ENCODE measurements at regions not wholly inside any gene's neighbourhood (a gene's known extent, or its start where the extent isn't known, plus 50 kb on each side); places are given as distances from the start of the nearest gene placed in this dataset.

DNA sequence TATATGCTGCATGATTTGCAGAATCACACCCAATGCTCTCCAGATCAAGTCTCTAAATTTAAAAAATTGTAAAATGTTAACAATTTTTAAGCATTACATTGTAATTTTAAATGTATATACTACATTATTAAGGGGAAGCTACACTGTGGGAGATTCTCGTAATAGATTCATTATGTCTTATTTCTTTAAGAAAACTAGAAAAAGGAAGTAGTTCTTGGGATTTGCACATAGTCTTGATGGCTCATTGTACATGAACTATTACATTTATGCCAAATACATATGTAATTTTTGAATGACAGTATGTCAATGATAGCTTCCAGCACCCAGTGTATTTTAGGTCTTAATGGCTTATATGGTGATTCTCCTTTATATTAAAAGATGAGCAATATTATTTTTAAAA lies 250.3 kb downstream of the PTPRC start (continued):
- TF ChIP-seq SNAI2 (CRISPR knock-in tag; IDR thresholded peaks at IDR 0.05) (no peak), ZNF70 (CRISPR knock-in tag; IDR thresholded peaks at IDR 0.05) (no peak), ESRRG (CRISPR knock-in tag; IDR thresholded peaks at IDR 0.05) (no peak), ZNF565 (CRISPR knock-in tag; conservative IDR thresholded peaks at IDR 0.05; ENCODE audit: low read depth) (no peak)
- TF ChIP-seq, protein P1, sequence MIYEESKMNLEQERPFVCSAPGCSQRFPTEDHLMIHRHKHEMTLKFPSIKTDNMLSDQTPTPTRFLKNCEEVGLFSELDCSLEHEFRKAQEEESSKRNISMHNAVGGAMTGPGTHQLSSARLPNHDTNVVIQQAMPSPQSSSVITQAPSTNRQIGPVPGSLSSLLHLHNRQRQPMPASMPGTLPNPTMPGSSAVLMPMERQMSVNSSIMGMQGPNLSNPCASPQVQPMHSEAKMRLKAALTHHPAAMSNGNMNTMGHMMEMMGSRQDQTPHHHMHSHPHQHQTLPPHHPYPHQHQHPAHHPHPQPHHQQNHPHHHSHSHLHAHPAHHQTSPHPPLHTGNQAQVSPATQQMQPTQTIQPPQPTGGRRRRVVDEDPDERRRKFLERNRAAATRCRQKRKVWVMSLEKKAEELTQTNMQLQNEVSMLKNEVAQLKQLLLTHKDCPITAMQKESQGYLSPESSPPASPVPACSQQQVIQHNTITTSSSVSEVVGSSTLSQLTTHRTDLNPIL (CRISPR knock-in tag; IDR thresholded peaks at IDR 0.05; ENCODE audit: low read depth): no peak
- TF ChIP-seq, protein P2, sequence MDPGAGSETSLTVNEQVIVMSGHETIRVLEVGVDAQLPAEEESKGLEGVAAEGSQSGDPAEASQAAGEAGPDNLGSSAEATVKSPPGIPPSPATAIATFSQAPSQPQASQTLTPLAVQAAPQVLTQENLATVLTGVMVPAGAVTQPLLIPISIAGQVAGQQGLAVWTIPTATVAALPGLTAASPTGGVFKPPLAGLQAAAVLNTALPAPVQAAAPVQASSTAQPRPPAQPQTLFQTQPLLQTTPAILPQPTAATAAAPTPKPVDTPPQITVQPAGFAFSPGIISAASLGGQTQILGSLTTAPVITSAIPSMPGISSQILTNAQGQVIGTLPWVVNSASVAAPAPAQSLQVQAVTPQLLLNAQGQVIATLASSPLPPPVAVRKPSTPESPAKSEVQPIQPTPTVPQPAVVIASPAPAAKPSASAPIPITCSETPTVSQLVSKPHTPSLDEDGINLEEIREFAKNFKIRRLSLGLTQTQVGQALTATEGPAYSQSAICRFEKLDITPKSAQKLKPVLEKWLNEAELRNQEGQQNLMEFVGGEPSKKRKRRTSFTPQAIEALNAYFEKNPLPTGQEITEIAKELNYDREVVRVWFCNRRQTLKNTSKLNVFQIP (CRISPR knock-in tag; IDR thresholded peaks at IDR 0.05; ENCODE audit: borderline replicate concordance, low read depth): no peak

DNA sequence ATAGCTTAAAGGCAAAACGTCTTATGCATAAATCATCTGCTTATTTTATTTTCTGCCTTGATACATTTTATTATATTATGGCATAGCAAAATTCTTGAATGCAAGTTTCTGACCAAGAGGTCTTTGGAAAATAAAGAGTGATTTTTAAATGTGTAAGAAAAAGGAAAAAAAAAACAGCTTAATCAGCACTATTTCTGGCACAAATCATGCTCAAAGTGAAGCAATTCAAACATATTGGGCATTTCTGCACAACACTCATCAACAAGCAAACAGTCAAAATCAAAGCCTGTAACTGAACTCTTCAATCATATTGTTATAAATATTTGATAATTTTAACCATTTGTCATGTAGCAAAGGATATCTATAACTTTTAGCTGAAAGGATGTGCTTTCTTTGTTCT lies 250.9 kb downstream of the PTPRC start:
- no peak for ATAC-seq
- TF ChIP-seq ISL1 (CRISPR knock-in tag; IDR thresholded peaks at IDR 0.05): no peak
- TF ChIP-seq TCF4 (CRISPR knock-in tag; IDR thresholded peaks at IDR 0.05; ENCODE audit: borderline replicate concordance): no peak
- no peak for TF ChIP-seq ZNF8 (CRISPR knock-in tag; IDR thresholded peaks at IDR 0.05)
- no peak for TF ChIP-seq ZC3H10 (CRISPR knock-in tag; IDR thresholded peaks at IDR 0.05)
- TF ChIP-seq BACH2 (CRISPR knock-in tag; IDR thresholded peaks at IDR 0.05; ENCODE audit: borderline replicate concordance): no peak
- no peak for TF ChIP-seq ZNF70 (CRISPR knock-in tag; IDR thresholded peaks at IDR 0.05)
- TF ChIP-seq PPARA (CRISPR knock-in tag; IDR thresholded peaks at IDR 0.05; ENCODE audit: borderline replicate concordance): no peak
- no peak for TF ChIP-seq ESRRG (CRISPR knock-in tag; IDR thresholded peaks at IDR 0.05)
- TF ChIP-seq, protein P1 (CRISPR knock-in tag; IDR thresholded peaks at IDR 0.05; ENCODE audit: low read depth): no peak
- no peak for TF ChIP-seq ZNF565 (CRISPR knock-in tag; conservative IDR thresholded peaks at IDR 0.05; ENCODE audit: low read depth)

DNA sequence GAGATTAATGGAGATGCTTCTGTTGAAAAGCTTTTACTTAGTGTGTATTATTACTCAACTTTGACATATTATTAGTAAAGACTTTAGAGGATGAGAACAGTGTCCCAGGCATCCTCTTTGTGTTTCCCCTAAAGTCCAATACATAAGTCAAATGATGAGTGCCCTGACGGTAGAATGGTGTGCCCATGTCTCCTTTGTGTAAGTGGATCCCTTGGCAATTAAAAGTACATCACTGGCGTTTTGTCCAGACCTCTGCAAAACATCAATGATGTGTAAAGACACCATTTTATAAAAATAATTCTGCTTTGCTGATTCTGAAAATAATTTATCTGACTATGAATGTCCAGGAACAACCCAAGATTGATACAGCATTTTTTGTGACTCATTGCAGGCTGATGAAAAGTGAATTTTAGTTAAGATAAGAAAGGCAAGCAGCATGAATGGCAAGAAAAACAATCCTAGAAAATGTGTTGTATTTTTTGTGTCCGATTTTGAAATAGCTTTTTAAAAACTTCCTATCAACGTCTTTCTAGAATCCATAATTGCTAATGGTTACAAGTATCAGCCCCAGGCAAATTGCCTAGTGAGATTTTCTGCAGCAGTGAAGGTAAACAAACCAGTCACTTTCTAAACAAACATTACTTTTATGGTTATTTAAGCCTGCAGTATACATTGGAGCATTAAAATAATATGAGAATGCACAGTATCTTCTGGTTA lies 251.5 kb downstream of the PTPRC start:
- TF ChIP-seq, protein P3, sequence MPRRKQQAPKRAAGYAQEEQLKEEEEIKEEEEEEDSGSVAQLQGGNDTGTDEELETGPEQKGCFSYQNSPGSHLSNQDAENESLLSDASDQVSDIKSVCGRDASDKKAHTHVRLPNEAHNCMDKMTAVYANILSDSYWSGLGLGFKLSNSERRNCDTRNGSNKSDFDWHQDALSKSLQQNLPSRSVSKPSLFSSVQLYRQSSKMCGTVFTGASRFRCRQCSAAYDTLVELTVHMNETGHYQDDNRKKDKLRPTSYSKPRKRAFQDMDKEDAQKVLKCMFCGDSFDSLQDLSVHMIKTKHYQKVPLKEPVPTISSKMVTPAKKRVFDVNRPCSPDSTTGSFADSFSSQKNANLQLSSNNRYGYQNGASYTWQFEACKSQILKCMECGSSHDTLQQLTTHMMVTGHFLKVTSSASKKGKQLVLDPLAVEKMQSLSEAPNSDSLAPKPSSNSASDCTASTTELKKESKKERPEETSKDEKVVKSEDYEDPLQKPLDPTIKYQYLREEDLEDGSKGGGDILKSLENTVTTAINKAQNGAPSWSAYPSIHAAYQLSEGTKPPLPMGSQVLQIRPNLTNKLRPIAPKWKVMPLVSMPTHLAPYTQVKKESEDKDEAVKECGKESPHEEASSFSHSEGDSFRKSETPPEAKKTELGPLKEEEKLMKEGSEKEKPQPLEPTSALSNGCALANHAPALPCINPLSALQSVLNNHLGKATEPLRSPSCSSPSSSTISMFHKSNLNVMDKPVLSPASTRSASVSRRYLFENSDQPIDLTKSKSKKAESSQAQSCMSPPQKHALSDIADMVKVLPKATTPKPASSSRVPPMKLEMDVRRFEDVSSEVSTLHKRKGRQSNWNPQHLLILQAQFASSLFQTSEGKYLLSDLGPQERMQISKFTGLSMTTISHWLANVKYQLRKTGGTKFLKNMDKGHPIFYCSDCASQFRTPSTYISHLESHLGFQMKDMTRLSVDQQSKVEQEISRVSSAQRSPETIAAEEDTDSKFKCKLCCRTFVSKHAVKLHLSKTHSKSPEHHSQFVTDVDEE (CRISPR knock-in tag; IDR thresholded peaks at IDR 0.05): no peak
- TF ChIP-seq TCF4 (CRISPR knock-in tag; IDR thresholded peaks at IDR 0.05; ENCODE audit: borderline replicate concordance) (no peak), ZFP30 (CRISPR knock-in tag; IDR thresholded peaks at IDR 0.05) (no peak), ZNF565 (CRISPR knock-in tag; conservative IDR thresholded peaks at IDR 0.05; ENCODE audit: low read depth) (no peak), CSDC2 (CRISPR knock-in tag; IDR thresholded peaks at IDR 0.05) (no peak), RARB (CRISPR knock-in tag; IDR thresholded peaks at IDR 0.05) (no peak), ESRRG (CRISPR knock-in tag; IDR thresholded peaks at IDR 0.05) (no peak), ZC3H10 (CRISPR knock-in tag; IDR thresholded peaks at IDR 0.05) (no peak)
- TF ChIP-seq, protein P2 (CRISPR knock-in tag; IDR thresholded peaks at IDR 0.05; ENCODE audit: borderline replicate concordance, low read depth): no peak
- TF ChIP-seq, protein P1 (CRISPR knock-in tag; IDR thresholded peaks at IDR 0.05; ENCODE audit: low read depth): no peak
- TF ChIP-seq, protein P4, sequence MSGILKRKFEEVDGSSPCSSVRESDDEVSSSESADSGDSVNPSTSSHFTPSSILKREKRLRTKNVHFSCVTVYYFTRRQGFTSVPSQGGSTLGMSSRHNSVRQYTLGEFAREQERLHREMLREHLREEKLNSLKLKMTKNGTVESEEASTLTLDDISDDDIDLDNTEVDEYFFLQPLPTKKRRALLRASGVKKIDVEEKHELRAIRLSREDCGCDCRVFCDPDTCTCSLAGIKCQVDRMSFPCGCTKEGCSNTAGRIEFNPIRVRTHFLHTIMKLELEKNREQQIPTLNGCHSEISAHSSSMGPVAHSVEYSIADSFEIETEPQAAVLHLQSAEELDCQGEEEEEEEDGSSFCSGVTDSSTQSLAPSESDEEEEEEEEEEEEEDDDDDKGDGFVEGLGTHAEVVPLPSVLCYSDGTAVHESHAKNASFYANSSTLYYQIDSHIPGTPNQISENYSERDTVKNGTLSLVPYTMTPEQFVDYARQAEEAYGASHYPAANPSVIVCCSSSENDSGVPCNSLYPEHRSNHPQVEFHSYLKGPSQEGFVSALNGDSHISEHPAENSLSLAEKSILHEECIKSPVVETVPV (CRISPR knock-in tag; IDR thresholded peaks at IDR 0.05): no peak
- peak; percentile 32; the same call in 1 of the 3 replicates for ATAC-seq
